PC-9 (cell line): ENCODE measurements at regions not wholly inside any gene's neighbourhood (a gene's known extent, or its start where the extent isn't known, plus 50 kb on each side); places are given as distances from the start of the nearest gene placed in this dataset.

ENCODE experiments used
- CTCF ChIP-seq: fragments of 200-600 bp; sonication (generic); conservative IDR thresholded peaks from 2 replicates; pipeline ENCODE4 v1.6.1; 2017; ENCODE audit warnings: mixed run types, antibody characterized with exemption, mild to moderate bottlenecking, moderate library complexity
- EZH2 ChIP-seq: fragments of 200-600 bp; sonication (generic); IDR thresholded peaks from 2 replicates; pipeline ENCODE4 v1.8.0; 2017; ENCODE audit warnings: antibody characterized with exemption, low read depth

GRCh38 chr4:167842487-167842886 is 249.8 kb upstream of the ANXA10 start:
- TF ChIP-seq CTCF (no peak), EZH2 (no peak)
